DND-41 (cell line): ENCODE measurements at regions not wholly inside any gene's neighbourhood (a gene's known extent, or its start where the extent isn't known, plus 50 kb on each side); places are given as distances from the start of the nearest gene placed in this dataset.

Source experiments
- ATAC-seq: fragments of 200-7000 bp; cut with Tn5 transposase; 3 replicates; pipeline ENCODE4 v1.9.1; 2021; ENCODE audit warnings: low read depth; ENCODE audit not compliant: insufficient read depth
- DNase-seq: peaks from one replicate; pipeline ENCODE4 v3.0.0-alpha.2; 2020
- H2AFZ ChIP-seq: 2 replicates; pipeline ENCODE4 v1.6.0; 2012; ENCODE audit warnings: low read depth, low read length
- H3K27ac ChIP-seq: 2 replicates; pipeline ENCODE4 v1.5.1; 2012; ENCODE audit warnings: low read length, inconsistent platforms
- H3K27me3 ChIP-seq: fragments of 200-600 bp; sonication (generic); 2 replicates; pipeline ENCODE4 v1.6.0; 2012; ENCODE audit warnings: low read length, mild to moderate bottlenecking, inconsistent platforms; ENCODE audit not compliant: insufficient read depth, poor library complexity
- H3K36me3 ChIP-seq: 2 replicates; pipeline ENCODE4 v1.5.1; 2012; ENCODE audit warnings: low read length, inconsistent platforms; ENCODE audit not compliant: insufficient read depth
- H3K4me1 ChIP-seq: 2 replicates; pipeline ENCODE4 v1.5.1; 2012; ENCODE audit warnings: mild to moderate bottlenecking, low read length; ENCODE audit not compliant: insufficient read depth
- H3K4me2 ChIP-seq: 2 replicates; pipeline ENCODE4 v1.6.0; 2012; ENCODE audit warnings: mild to moderate bottlenecking, moderate library complexity, low read length, inconsistent platforms; ENCODE audit not compliant: insufficient read depth
- H3K4me3 ChIP-seq, 2 experiments: fragments of 200-600 bp in 1 of 2; shearing (Covaris generic) in 1 of 2; 2 replicates each; pipeline ENCODE4 v1.5.1; 2012 to 2016; ENCODE audit warnings: inconsistent platforms in 2 of 2, low read length in 2 of 2, mild to moderate bottlenecking in 2 of 2, low read depth in 1 of 2, moderate library complexity in 1 of 2
- H3K79me2 ChIP-seq: 2 replicates; pipeline ENCODE4 v1.6.0; 2012; ENCODE audit warnings: low read length, inconsistent platforms; ENCODE audit not compliant: insufficient read depth
- H3K9ac ChIP-seq: 2 replicates; pipeline ENCODE4 v1.6.0; 2012; ENCODE audit warnings: low read depth, mild to moderate bottlenecking, inconsistent platforms, low read length, moderate library complexity
- H3K9me3 ChIP-seq: 2 replicates; pipeline ENCODE4 v1.5.1; 2012; ENCODE audit warnings: low read length, moderate library complexity, mild to moderate bottlenecking, inconsistent platforms; ENCODE audit not compliant: insufficient read depth, severe bottlenecking
- H4K20me1 ChIP-seq: 2 replicates; pipeline ENCODE4 v1.6.0; 2012; ENCODE audit warnings: low read length; ENCODE audit not compliant: insufficient read depth
- CTCF ChIP-seq: IDR thresholded peaks from 2 replicates; pipeline ENCODE4 v1.5.1; 2012; ENCODE audit warnings: borderline replicate concordance, low read length, moderate library complexity, mild to moderate bottlenecking; ENCODE audit not compliant: poor library complexity, severe bottlenecking; ENCODE audit errors: extremely low read depth
- EZH2 ChIP-seq: IDR thresholded peaks from 3 replicates; pipeline ENCODE4 v1.6.1; 2012; ENCODE audit warnings: borderline replicate concordance, low read depth, mild to moderate bottlenecking, moderate library complexity, low read length, inconsistent platforms; ENCODE audit not compliant: severe bottlenecking

- no peak overlapping the region for H2AFZ ChIP-seq
- H3K36me3 ChIP-seq = no peaks in the 10 kb centered on the region
- no peak overlapping the region for H3K9ac ChIP-seq
- no peaks in the 10 kb centered on the region for H4K20me1 ChIP-seq
- H3K79me2 ChIP-seq = no peaks in the 10 kb centered on the region
- no peaks in the 10 kb centered on the region for H3K9me3 ChIP-seq
- no peaks in the 10 kb centered on the region for H3K27me3 ChIP-seq
- TF ChIP-seq EZH2 = no peak
- no peak for TF ChIP-seq CTCF
- no peaks in the 10 kb centered on the region for H3K4me1 ChIP-seq
- ATAC-seq (no peak), DNase-seq (no peak)
- no peak overlapping the region for H3K4me2 ChIP-seq
- H3K27ac ChIP-seq = no peak overlapping the region
- no peak overlapping the region for H3K4me3 ChIP-seq
Measured at GRCh38 chr10:3446221-3446620, 273.6 kb upstream of the PITRM1 start.

GRCh38 chr10:3445648-3446047, 273.1 kb upstream of the PITRM1 start:
- H3K27me3 ChIP-seq = no peaks in the 10 kb centered on the region
- TF ChIP-seq EZH2 (no peak), CTCF (no peak)
- DNase-seq = no peak
- no peak overlapping the region for H3K9ac ChIP-seq
- no peaks in the 10 kb centered on the region for H3K9me3 ChIP-seq
- no peak for ATAC-seq
- H3K4me2 ChIP-seq = no peak overlapping the region
- H3K4me3 ChIP-seq = no peak overlapping the region
- no peaks in the 10 kb centered on the region for H3K79me2 ChIP-seq
- H3K4me1 ChIP-seq = no peaks in the 10 kb centered on the region
- H3K27ac ChIP-seq = no peak overlapping the region
- no peaks in the 10 kb centered on the region for H4K20me1 ChIP-seq
- H3K36me3 ChIP-seq = no peaks in the 10 kb centered on the region
- H2AFZ ChIP-seq = no peak overlapping the region

GRCh38 chr10:3442451-3442990, 269.9 kb upstream of the PITRM1 start:
- Histone ChIP-seq H3K9ac (no peak overlapping the region), H3K4me1 (no peaks in the 10 kb centered on the region), H3K4me3 (no peak overlapping the region), H3K79me2 (no peaks in the 10 kb centered on the region), H4K20me1 (no peaks in the 10 kb centered on the region), H3K36me3 (no peaks in the 10 kb centered on the region), H3K27ac (no peak overlapping the region), H3K9me3 (peaks cover 3% of the 10 kb centered on the region), H3K4me2 (no peak overlapping the region), H3K27me3 (no peaks in the 10 kb centered on the region), H2AFZ (no peak overlapping the region)
- ATAC-seq = no peak
- TF ChIP-seq CTCF (no peak), EZH2 (no peak)
- no peak for DNase-seq

GRCh38 chr10:3439183-3439582, 266.6 kb upstream of the PITRM1 start:
- ATAC-seq = no peak
- Histone ChIP-seq H3K36me3 (no peaks in the 10 kb centered on the region), H3K27ac (no peak overlapping the region), H3K9ac (no peak overlapping the region), H3K79me2 (no peaks in the 10 kb centered on the region), H3K4me1 (no peaks in the 10 kb centered on the region), H2AFZ (no peak overlapping the region), H4K20me1 (no peaks in the 10 kb centered on the region), H3K4me2 (no peak overlapping the region), H3K27me3 (no peaks in the 10 kb centered on the region), H3K4me3 (no peak overlapping the region), H3K9me3 (peaks cover 3% of the 10 kb centered on the region)
- TF ChIP-seq CTCF = no peak
- no peak for TF ChIP-seq EZH2
- DNase-seq = no peak
